CD4-positive, alpha-beta T cell treated with Interleukin-15 for 4 hours (primary cell): ENCODE measurements at regions not wholly inside any gene's neighbourhood (a gene's known extent, or its start where the extent isn't known, plus 50 kb on each side); places are given as distances from the start of the nearest gene placed in this dataset.

ENCODE experiments used
- DNase-seq: peaks from one replicate; pipeline ENCODE4 v3.0.0-alpha.2; 2020; ENCODE audit warnings: low spot score

DNA sequence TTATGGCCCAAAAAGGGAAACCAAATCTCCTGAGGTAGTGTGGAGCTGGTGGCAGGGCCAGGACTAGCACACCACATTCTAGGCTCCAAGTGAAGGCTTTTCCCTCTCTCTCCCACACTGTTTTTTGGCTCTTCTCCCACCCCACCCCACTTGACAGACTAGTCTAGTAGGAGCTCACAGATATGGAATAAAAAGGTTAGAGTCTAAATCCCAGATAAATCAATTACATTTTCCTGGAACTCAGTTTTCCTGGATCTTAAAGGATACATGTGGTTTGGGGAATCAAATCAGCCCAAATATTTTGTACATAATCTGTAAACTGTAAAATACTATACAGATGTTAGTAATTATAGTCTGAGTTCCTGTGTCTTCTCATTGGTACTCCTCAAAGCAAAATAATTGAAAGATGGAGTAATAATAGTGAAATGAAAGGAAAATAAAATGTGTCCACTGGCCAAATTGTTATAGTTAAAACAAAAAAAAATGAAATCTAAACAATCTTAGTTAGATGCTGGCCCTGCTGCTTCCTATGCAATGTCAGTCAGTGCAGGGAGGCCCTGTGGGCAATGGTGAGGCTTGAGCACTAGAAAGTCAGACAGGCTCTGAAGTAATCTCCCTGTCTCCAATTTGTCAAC is 370.4 kb upstream of the CPEB2 start:
- DNase-seq = no peak

DNA sequence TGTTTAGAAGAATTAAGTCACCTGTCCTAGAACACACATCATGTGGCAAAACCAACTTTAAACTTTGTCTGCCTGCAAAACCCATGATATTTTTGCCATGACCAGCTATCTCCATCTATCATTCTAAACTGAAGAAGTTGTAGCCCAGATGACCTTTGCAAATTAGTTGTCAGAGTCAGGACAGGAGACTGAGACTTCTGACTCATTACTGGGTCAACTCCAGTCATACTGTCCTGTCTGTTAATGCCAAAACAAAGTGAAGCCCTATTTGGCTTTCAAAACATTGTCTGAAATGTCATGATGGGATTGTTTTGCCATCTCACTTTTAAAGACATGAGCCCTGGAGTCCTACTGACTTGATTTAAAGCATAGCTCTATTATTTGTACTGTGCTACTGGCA is 365.7 kb upstream of the CPEB2 start:
- no peak for DNase-seq

DNA sequence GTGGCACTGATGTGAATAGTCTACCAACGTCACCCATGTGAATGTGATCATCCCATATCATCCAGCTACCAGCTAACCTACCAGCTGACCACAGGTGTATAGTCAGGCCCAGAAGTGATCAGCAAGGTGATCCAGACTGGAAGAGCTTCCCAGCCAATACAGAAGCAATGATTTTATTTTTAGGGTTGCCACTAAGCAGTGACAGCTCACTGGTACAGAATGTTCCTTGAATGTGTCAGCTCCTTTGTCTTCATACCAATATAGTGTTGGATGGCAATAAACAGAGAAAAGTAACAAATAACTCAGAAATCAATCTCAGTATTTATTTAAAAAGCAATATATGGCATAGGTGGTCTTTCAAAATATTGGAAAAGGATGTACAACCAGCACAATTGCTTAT is 361.8 kb upstream of the CPEB2 start:
- no peak for DNase-seq

DNA sequence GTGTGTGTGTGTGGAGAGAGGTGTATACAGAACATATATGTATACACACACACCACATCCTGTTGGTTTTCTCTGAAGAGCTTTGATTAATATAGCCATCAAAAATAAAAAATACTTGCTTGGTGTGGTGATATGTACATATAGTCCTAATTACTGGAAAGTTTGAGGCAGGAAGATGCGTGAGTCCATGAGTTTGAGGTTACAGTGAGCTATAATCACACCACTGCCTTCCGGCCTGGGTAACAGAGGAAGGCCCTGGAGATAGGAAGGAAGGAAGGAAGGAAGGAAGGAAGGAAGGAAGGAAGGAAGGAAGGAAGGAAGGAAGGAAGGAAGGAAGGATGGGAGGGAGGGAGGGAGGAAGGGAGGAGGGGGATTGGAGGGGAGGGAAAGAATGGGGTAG is 360.4 kb upstream of the CPEB2 start:
- no peak for DNase-seq

DNA sequence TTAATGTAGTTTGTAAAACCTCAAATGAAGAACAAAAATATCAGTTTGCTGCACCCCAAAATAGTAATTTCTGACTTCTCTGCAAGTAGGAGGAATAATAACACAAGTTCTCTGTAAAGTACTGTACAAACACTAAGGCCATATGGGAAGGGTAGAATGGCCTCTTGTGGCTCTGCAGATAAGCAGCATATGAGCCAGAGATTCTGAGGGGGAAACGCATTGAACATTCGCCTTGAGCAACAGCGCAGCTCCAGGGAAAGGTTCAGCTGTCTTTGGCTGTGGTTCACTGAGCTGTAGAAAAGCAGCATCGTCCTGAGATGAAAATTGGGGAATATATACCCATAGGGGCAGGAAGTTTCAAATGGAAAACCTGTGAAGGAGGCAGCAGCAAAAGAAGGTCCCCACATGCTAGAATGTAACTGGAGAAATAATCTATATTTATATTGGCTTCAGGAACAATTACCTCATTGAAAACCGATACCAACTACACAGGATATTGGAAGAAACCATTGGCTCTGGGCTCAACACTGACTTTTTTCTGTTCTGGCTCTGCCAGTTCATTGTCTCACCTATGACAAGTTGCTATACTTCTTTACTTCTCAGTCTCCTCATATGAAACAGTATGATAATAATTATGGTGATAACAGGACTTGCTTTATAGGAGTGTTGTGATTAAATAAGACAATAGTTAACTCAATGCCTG is 357.6 kb upstream of the CPEB2 start:
- DNase-seq = no peak

DNA sequence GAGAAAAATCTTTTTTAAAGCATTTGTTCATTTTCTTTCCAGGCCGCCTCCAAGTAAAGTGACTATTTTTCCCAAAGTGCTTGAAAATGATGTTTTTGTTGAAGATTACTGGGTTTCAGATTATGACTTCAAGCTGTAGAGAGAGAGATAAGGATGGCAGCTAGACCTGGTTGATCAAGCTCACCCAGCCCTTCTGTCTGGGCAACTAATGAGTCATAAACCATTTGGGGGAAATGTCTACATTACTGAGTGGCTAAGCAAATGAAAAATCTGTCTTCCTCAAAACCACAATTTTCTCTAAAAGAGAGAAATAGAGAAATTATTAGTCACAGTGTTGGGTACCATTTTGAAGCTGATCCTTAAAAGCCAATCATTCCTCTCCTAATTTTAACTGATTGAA is 355.4 kb upstream of the CPEB2 start:
- DNase-seq = no peak

DNA sequence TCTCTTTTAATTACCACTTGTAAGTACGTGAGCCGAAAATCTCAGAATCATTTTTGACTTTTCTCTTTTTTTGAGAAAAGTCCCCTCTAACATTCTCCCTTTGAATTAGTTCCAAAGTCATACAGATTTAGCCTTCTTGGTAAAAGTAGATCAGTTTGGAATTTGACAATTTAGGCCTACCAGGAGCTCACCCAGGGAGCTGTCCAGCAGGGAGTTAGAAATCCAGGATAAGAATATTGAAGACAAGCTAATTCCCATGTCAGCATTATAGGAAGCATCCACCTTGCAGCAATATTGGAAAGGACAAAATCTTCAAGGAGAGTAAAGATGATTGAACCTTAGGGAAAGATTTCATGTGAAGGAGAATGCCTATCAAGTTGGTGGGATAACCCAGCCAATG is 352.2 kb upstream of the CPEB2 start:
- DNase-seq = no peak

DNA sequence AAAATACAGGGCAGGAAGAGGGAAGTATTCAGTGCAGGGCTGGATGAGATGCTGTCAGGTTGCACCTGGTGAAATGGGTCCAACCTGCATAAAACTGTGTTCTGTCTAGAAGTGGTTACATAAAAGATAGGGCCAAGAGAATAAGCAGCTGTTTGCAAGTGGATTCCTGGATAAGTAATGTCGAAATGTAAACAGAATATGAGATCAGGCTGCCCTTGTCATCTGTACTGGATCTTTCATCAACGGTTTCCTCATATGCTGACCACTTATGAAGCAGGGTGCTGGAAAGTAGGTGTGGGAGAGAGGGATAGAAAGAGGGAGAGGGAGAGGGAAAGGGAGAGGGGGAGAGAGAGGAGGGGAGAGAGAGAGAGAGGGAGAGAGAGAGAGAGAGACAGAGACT is 349.8 kb upstream of the CPEB2 start:
- no peak for DNase-seq

DNA sequence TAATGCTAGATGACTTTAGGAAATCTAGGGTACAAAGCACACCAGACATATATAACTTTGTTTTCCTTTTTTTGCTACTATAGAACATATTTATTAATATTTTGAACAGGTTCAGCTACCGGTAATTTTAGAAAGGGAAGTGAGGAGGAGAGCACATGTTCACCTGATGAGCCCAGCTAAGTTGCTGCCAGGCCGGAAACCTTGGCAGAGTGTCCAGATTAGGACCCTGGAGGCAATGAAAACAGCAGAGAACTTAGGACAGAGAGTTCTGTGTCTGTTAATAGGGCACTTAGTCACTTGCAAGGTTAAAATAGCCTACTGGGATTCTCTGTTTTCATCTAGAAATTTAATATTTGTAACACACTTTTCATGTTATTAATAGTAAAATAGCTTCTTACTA is 348.9 kb upstream of the CPEB2 start:
- no peak for DNase-seq

DNA sequence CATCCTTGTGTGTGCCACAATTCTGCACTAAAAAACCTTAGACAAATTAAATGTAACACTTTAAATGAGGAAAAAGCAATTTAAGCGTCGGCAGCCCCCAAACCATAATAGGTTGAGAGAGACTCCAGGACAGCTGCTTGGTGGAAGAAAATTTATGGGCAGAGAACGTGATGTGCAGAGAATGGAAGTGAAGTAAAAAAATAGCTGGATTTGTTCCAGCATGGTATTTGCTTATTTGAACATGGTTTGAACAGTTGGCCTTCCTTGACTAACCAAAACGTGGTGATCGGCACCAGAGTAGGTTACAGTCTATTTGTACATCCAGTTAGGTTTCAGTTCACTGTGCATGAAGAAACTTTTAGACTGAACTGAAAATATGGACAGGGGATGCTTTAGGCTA is 343.0 kb upstream of the CPEB2 start:
- no peak for DNase-seq

DNA sequence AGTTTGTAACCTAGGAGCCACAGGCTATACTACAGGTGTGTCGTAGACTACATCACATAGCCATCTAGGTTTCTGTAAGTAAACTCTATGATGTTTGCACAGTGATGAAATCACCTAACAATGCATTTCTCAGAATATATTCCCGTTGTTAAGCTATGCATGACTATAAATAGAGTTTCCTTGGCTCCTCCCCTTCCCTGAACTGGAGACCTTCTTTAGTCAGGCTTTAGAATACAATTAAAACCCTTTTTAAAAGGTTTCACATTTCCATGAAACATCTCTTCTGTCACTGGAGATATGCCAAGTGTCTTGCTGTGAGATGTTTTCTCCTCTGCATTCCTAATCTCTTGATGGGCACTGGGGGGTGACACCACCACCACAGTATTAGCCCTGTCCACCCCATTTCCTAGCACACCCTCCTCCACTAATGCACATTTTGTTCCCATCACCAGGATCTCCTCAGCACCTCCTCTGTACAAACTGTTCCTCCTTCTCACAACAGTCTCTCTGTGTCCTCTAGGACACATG is 334.6 kb upstream of the CPEB2 start:
- no peak for DNase-seq

DNA sequence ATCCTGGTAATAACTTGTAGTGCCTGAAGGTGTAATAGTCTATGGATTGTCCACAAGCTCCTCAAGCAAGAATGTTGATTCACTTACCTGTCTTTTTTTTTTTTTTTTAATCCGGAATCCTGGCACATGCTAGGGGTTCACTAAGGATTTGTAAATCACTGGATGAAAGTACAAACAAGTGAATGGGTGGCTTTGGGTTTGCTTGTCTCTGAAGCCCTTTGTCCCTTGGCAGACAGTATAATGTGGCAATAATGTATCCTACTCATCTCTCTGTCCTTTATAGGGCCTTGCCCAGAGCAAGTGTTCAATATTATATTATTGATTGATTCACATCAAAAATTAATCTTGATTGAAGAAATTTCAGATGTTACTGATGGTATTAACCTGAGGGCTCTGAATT is 334.0 kb upstream of the CPEB2 start:
- DNase-seq = no peak

DNA sequence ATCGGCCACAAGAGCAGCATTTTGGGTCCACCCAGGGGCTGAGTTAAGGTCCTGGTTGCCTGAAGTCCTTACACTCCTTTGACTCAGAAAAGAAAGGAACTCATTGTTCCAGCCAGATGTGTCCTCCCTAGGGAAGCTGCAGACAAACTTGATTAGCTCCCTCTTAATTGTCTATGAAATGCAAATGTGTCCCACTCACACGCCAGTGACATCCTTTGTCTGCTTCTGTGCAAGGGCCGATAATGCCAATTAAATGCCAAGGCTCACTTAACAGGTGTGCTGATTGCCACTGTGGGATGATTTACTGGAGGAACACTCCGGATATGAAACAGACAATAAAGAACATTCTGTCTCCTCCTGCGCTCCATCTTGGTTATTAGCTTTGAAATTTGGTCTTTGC is 332.9 kb upstream of the CPEB2 start:
- no peak for DNase-seq

DNA sequence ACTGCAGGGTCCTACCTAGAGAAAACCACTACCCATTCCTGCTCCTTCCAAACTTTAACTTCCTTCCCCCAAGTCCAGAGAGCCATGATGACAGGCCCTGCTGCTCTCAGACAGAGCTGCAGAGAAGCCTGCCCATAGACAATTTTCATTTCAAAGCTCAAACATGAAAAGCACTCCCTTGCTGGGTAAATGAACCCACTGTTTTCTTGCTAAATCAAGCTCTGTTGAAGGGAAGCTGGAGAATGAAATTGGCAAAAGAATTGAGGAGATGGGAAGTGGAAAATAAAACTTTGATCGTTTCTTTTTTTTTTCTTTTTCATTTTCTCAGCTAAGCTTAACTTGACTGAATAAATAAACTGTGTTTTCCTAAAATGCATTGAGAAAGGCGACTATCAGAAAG is 331.1 kb upstream of the CPEB2 start:
- no peak for DNase-seq

DNA sequence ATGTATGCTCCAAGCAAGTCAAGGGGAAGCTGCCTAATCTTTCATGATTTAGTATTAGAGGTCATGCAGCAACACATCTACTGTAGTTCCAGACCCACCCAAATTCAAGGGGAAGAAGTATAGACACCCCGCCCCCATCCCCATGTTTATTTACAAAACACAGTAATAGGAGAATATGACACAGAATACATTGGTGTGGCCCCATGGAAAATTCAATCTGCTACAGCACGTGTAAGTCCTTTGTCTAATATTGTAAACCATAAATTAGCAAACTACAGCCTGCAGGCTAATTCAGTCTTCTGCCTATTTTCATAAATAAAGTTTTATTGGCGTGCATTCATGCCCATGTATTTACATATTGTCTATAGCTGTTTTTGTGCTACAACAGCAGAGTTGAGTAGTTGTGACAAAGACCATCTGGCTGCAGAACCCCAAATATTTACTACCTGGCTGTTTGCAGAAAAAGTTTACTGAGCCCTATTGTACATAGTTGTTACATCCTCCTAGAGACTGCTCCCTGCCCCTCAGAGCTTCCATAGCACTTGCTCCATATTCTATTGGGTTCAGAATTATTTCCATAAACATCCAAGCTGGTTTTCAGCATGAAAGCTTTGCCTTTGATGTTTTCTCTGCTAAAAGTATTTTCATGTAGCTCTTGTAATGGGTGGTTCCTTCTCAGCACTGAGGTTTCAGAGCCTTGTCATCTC is 326.8 kb upstream of the CPEB2 start:
- no peak for DNase-seq

DNA sequence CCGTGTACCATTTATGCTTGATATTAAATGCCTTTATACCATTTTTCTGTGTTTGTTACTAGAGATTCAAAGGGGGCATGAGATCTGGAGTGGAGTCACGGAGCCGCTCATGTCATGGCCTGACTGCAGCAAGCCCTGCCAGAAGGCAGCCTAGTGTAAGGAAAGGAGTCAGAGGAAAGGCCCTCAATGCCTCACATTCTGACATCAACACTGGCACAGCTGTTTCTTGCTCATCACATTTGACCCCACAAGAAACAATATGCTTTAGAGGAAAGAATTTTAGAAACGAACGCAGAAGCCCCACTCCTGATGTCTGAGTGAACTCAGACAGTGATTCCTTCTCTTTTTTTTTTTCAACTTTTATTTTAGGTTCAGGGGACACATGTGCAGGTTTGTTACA is 322.4 kb upstream of the CPEB2 start:
- DNase-seq = no peak

DNA sequence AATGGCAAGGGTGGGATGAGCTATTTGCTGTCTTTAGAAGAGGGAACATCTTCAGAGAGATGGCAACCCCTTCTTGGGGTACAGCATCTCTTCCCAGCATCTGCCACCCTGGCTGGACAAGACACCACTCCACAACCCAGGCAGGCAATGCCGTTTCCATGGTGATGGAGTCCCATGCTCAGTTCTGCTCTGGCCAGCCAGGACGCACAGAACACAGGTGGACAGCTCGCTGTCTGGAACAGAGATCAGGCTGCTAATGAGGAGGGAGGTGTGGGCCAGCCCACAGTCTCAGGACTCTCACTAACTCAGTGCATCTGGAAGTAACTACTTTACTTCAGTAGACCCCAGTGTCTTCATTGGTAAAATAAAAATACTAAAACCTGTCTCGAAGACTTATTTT is 321.0 kb upstream of the CPEB2 start:
- no peak for DNase-seq

DNA sequence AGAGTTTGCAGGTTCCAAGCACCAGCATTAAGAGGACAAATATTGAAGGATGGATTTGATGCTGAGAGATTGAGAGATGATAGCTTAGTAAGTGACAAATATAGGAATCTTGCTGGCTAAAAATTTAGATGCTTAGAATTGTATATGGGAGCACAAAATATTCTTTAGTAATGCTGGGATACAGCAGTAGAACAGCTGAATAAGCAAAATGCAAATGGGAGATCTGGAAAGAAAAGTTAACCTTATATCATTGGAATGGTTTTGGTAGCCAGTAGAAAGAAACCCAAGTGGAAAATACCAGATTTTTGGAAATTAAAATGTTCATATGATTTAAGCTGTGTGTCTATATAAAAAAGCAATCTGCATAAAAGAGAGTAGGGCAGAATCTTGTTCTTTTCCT is 308.6 kb upstream of the CPEB2 start:
- no peak for DNase-seq

DNA sequence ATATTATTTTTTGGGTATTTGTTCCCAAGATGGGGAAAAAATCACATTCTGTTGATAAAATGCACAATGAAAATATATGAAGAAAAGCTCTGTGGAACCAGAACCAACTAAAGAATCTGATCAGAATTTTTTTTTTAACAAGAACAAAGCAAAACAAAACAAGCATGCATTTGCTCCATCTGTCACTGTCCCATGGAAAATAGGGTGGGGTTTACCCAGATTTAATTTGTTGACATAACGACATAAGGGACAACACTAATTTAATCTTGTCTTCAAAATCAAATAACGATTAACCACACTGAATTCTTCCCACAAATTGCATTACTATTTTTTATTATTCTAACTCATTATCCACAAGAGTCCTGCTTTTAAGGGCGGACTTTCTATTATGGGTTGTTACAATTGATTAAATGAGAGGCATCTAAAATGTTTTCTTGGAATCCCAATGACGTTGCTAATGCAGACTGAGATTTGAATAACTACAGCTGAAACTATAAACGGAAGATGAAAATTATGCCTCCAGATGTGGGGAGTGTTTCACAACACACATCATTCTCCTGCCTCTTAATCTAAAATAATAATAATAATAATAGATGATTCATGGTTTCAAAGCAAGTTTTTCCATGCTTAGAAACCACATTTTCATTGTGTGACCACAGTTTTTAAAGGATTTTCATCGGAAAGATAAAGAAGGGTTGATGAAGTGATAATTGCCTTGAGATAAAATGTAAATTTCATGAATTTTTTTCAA is 307.0 kb upstream of the CPEB2 start:
- no peak for DNase-seq

DNA sequence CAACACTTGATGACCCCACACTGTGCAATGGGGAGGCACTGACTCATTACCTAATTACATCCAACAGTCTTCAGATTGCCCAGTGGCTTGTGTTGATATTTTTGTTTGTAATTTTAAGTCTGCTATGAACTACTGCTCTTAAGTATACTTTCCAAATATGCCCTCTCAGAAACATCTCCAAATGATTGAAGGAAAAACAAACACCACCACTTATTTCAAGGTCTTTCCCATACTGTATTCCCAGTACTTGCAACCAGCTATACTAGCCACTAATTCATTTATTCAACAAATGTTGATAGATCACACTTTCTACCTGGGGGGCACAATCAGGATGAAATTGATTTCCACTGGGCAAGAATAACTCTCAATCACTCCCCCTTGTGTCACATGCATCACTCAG is 302.2 kb upstream of the CPEB2 start:
- no peak for DNase-seq

DNA sequence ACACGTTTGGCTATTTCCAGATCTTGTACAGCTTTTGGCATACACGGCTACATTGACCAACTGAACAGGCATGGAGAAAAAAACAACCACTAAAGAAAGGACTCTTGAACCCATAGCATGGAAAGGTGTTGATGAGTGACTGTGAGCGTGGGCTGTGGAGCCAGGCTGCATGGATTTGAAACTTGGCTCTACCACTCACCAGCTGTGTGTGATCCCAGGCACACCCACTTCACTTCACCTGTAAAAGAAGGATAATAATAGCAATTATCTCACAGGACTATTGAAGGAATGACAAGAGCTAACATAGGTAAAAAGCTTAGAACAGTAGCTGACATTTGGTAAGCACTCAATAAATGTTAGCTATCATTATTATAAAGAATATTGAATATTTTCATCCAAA is 301.7 kb upstream of the CPEB2 start:
- no peak for DNase-seq

DNA sequence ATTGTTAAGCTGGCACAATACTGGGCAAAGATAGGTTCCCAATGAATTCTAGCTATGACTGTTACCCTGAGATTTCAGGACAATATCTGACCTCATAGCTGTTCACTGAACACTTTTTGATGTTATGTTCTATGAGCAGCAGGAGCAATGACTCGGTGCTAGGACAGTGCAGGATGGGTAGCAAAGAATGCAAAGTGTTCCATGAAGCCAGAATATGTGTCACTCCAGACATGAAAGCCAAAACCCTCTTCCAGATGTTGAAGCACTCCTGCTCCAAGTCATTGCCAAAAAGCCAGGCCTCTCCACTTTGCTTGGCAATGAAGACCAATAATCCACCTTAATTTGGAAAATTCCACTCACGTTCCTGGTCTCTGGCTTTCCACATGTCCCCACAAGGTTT is 300.9 kb upstream of the CPEB2 start:
- DNase-seq = no peak

DNA sequence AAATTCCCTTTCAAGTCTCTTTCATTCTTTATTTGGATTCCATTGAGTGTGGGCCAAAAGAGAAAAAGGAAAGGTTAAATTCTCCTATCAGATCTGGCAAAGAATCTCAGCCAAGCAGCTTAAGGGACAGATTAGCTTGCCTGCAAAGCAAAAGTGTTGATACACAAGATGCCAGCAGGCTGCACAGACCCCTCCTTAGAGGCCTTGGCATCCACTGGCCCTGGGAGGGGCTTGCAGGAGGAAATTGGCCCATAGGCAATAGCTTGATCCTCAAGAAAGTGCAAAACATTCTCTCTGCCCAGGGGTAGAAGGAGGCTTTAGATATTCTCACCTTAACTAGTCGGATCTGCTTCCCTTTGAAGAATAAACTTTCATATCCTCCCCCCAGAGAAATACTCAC is 300.4 kb upstream of the CPEB2 start:
- DNase-seq = no peak
